Colonic mucosa (tissue), 4 donors: ENCODE measurements at regions not wholly inside any gene's neighbourhood (a gene's known extent, or its start where the extent isn't known, plus 50 kb on each side); places are given as distances from the start of the nearest gene placed in this dataset.

ENCODE experiments used
- DNase-seq: peaks from one replicate; pipeline ENCODE4 v3.0.0-alpha.2; 2020
- H3K27ac ChIP-seq: fragments of 200-600 bp; one replicate; pipeline ENCODE4 v1.8.0; 2021
- H3K27me3 ChIP-seq: fragments of 200-600 bp; one replicate; pipeline ENCODE4 v1.8.0; 2021
- H3K36me3 ChIP-seq: fragments of 200-600 bp; one replicate; pipeline ENCODE4 v1.8.0; 2021
- H3K4me1 ChIP-seq: fragments of 200-600 bp; one replicate; pipeline ENCODE4 v1.8.0; 2021; ENCODE audit warnings: mild to moderate bottlenecking
- H3K4me3 ChIP-seq: fragments of 200-600 bp; one replicate; pipeline ENCODE4 v1.8.0; 2021
- H3K9ac ChIP-seq, 2 donors: one replicate each; pipeline ENCODE4 v1.7.0; 2013; ENCODE audit warnings: control low read depth in 2 of 2, low read depth in 2 of 2, low read length in 2 of 2
- H3K9me3 ChIP-seq: fragments of 200-600 bp; one replicate; pipeline ENCODE4 v1.8.0; 2021
- CTCF ChIP-seq: fragments of 200-600 bp; IDR thresholded peaks from one replicate; pipeline ENCODE4 v1.8.0; 2022; ENCODE audit warnings: antibody characterized with exemption, mild to moderate bottlenecking
- intact Hi-C: fragments of 100-400 bp; cut with DNase I; formaldehyde crosslinking; loops from one replicate; pipeline ENCODE4 v1.14.1; 2022
- donor health status: healthy.
- donor health status: DM: no; HTN: no; CAD: no.
- donor health status: DM: no; HTN: no; CAD: no.

- no peaks in the 10 kb centered on the region for H3K27me3 ChIP-seq
- no peaks in the 10 kb centered on the region for H3K36me3 ChIP-seq
- no peak overlapping the region for H3K9ac ChIP-seq
- no peak for DNase-seq
- H3K9me3 ChIP-seq = no peaks in the 10 kb centered on the region
- TF ChIP-seq CTCF = no peak
- no peak overlapping the region for H3K27ac ChIP-seq
- H3K4me3 ChIP-seq = no peak overlapping the region
- intact Hi-C loops = no loop called here
- H3K4me1 ChIP-seq = no peaks in the 10 kb centered on the region
These were observed 73.2 kb upstream of the CACNA1A start for GRCh38 chr19:13579388-13580060.

- Histone ChIP-seq H3K9me3 (no peaks in the 10 kb centered on the region), H3K36me3 (no peaks in the 10 kb centered on the region), H3K4me1 (no peaks in the 10 kb centered on the region), H3K27ac (no peak overlapping the region), H3K27me3 (no peaks in the 10 kb centered on the region), H3K9ac (no peak overlapping the region), H3K4me3 (no peak overlapping the region)
- intact Hi-C loops = no loop called here
- TF ChIP-seq CTCF = no peak
- no peak for DNase-seq
These were observed 70.4 kb upstream of the CACNA1A start for GRCh38 chr19:13576726-13577125.

- intact Hi-C loops = no loop called here
- no peak for DNase-seq
These were observed 68.7 kb upstream of the CACNA1A start for GRCh38 chr19:13574933-13575332.

GRCh38 chr19:13573056-13573667, 66.9 kb upstream of the CACNA1A start:
- DNase-seq = no peak
- TF ChIP-seq CTCF = no peak
- intact Hi-C loops = no loop called here
- Histone ChIP-seq H3K27ac (no peak overlapping the region), H3K9ac (no peak overlapping the region), H3K36me3 (no peaks in the 10 kb centered on the region), H3K4me1 (no peaks in the 10 kb centered on the region), H3K9me3 (no peaks in the 10 kb centered on the region), H3K4me3 (no peak overlapping the region), H3K27me3 (no peaks in the 10 kb centered on the region)

More at GRCh38 chr19:13574933-13575332, 68.7 kb upstream of the CACNA1A start:
- no peak overlapping the region for H3K4me3 ChIP-seq
- no peaks in the 10 kb centered on the region for H3K27me3 ChIP-seq
- H3K27ac ChIP-seq = no peak overlapping the region
- H3K9ac ChIP-seq = no peak overlapping the region
- H3K9me3 ChIP-seq = no peaks in the 10 kb centered on the region
- no peaks in the 10 kb centered on the region for H3K36me3 ChIP-seq
- TF ChIP-seq CTCF = no peak
- no peaks in the 10 kb centered on the region for H3K4me1 ChIP-seq

GRCh38 chr19:13561461-13561860, 55.2 kb upstream of the CACNA1A start:
- H3K9me3 ChIP-seq = no peaks in the 10 kb centered on the region
- intact Hi-C loops = no loop called here
- no peak overlapping the region for H3K9ac ChIP-seq
- no peak overlapping the region for H3K4me3 ChIP-seq
- H3K27me3 ChIP-seq = no peaks in the 10 kb centered on the region
- no peak overlapping the region for H3K27ac ChIP-seq
- H3K4me1 ChIP-seq = no peaks in the 10 kb centered on the region
- no peaks in the 10 kb centered on the region for H3K36me3 ChIP-seq
- no peak for DNase-seq
- no peak for TF ChIP-seq CTCF
